ENCODE measurements at regions not wholly inside any gene's neighbourhood (a gene's known extent, or its start where the extent isn't known, plus 50 kb on each side); places are given as distances from the start of the nearest gene placed in this dataset.

DNA sequence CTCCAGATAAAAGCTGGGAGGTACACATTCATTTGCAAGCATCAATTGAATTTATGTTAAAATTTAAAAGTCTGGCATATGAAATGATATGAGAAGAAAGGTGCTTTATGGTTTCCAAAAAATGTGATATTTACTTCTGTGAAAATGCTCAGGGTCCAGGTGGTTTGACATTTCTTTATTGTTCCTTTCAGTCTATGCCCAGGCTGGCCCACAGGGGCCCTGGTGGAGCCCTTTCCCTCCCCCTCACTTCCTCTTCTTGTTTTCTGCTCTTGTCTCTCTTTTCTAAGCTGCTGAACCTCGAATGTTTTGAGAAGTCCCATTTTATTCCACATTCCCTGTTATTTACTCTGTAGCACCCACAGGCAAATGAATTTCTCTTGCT is 127.8 kb downstream of the HS3ST3B1 start:
- no peak for TF ChIP-seq MXD4 (CRISPR knock-in tag; IDR thresholded peaks at IDR 0.05; ENCODE audit: borderline replicate concordance)
- TF ChIP-seq, protein P1, sequence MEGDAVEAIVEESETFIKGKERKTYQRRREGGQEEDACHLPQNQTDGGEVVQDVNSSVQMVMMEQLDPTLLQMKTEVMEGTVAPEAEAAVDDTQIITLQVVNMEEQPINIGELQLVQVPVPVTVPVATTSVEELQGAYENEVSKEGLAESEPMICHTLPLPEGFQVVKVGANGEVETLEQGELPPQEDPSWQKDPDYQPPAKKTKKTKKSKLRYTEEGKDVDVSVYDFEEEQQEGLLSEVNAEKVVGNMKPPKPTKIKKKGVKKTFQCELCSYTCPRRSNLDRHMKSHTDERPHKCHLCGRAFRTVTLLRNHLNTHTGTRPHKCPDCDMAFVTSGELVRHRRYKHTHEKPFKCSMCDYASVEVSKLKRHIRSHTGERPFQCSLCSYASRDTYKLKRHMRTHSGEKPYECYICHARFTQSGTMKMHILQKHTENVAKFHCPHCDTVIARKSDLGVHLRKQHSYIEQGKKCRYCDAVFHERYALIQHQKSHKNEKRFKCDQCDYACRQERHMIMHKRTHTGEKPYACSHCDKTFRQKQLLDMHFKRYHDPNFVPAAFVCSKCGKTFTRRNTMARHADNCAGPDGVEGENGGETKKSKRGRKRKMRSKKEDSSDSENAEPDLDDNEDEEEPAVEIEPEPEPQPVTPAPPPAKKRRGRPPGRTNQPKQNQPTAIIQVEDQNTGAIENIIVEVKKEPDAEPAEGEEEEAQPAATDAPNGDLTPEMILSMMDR (IDR thresholded peaks at IDR 0.05): no peak
- TF ChIP-seq, protein P2, sequence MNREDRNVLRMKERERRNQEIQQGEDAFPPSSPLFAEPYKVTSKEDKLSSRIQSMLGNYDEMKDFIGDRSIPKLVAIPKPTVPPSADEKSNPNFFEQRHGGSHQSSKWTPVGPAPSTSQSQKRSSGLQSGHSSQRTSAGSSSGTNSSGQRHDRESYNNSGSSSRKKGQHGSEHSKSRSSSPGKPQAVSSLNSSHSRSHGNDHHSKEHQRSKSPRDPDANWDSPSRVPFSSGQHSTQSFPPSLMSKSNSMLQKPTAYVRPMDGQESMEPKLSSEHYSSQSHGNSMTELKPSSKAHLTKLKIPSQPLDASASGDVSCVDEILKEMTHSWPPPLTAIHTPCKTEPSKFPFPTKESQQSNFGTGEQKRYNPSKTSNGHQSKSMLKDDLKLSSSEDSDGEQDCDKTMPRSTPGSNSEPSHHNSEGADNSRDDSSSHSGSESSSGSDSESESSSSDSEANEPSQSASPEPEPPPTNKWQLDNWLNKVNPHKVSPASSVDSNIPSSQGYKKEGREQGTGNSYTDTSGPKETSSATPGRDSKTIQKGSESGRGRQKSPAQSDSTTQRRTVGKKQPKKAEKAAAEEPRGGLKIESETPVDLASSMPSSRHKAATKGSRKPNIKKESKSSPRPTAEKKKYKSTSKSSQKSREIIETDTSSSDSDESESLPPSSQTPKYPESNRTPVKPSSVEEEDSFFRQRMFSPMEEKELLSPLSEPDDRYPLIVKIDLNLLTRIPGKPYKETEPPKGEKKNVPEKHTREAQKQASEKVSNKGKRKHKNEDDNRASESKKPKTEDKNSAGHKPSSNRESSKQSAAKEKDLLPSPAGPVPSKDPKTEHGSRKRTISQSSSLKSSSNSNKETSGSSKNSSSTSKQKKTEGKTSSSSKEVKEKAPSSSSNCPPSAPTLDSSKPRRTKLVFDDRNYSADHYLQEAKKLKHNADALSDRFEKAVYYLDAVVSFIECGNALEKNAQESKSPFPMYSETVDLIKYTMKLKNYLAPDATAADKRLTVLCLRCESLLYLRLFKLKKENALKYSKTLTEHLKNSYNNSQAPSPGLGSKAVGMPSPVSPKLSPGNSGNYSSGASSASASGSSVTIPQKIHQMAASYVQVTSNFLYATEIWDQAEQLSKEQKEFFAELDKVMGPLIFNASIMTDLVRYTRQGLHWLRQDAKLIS (CRISPR knock-in tag; IDR thresholded peaks at IDR 0.05; ENCODE audit: borderline replicate concordance): no peak
- TF ChIP-seq, protein P3, sequence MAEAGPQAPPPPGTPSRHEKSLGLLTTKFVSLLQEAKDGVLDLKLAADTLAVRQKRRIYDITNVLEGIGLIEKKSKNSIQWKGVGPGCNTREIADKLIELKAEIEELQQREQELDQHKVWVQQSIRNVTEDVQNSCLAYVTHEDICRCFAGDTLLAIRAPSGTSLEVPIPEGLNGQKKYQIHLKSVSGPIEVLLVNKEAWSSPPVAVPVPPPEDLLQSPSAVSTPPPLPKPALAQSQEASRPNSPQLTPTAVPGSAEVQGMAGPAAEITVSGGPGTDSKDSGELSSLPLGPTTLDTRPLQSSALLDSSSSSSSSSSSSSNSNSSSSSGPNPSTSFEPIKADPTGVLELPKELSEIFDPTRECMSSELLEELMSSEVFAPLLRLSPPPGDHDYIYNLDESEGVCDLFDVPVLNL (CRISPR knock-in tag; IDR thresholded peaks at IDR 0.05; ENCODE audit: borderline replicate concordance, low read depth): no peak
- no peak for TF ChIP-seq ETV6 (CRISPR knock-in tag; IDR thresholded peaks at IDR 0.05)

Data from WTC11 (cell line).